HCT116 (cell line): ENCODE measurements at regions not wholly inside any gene's neighbourhood (a gene's known extent, or its start where the extent isn't known, plus 50 kb on each side); places are given as distances from the start of the nearest gene placed in this dataset.

Source experiments
- ATAC-seq: fragments of 200-7000 bp; cut with Tn5 transposase; 2 replicates; pipeline ENCODE4 v1.9.1; 2020; ENCODE audit warnings: mild to moderate bottlenecking, moderate library complexity
- BruUV-seq: library from RNA; stranded (reverse); fragments of 400-500 nt; replicated peaks from 2 replicates; lab custom pipeline; 2021; lab: Mats Ljungman, UMichigan
- CTCF ChIA-PET: fragments of 300-600 bp; sonication (Branson Sonifier 250); formaldehyde crosslinking; loops from one replicate; lab custom pipeline; 2021; ENCODE audit warnings: antibody characterized with exemption; lab: Charles Lee
- POLR2A ChIA-PET: fragments of 300-600, 350-600 bp; sonication (Branson Sonifier 250); formaldehyde crosslinking; loops from one replicate; lab custom pipeline; 2021; ENCODE audit warnings: antibody characterized with exemption; lab: Charles Lee
- RAD21 ChIA-PET, 2 experiments: fragments of 300-600 bp; sonication (Branson Sonifier 250); formaldehyde crosslinking; loops; one replicate each; lab custom pipeline; 2023; ENCODE audit warnings: low total read pairs in 2 of 2; ENCODE audit not compliant: uncharacterized antibody in 2 of 2, unreplicated experiment in 2 of 2, low non-redundant PET in 1 of 2; lab: Charles Lee
- DNase-seq: peaks from one replicate; pipeline ENCODE4 v3.0.0-alpha.2; 2010; ENCODE audit warnings: low read depth, low spot score
- H2AFZ ChIP-seq: fragments of 200-600 bp; shearing (Covaris generic), sonication (generic); 2 replicates; pipeline ENCODE4 v1.6.1; 2017; ENCODE audit warnings: low read depth, mixed run types, mixed read lengths, antibody characterized with exemption, low read length; ENCODE audit not compliant: poor library complexity, severe bottlenecking
- H3K27ac ChIP-seq: 2 replicates; pipeline ENCODE4 v1.5.1; 2012; ENCODE audit warnings: low read depth, low read length
- H3K27me3 ChIP-seq: fragments of 200-600 bp; sonication (generic); 2 replicates; pipeline ENCODE4 v1.6.1; 2016; ENCODE audit warnings: mixed run types, low read length, mixed read lengths; ENCODE audit not compliant: insufficient read depth
- H3K36me3 ChIP-seq, 2 experiments: fragments of 200-500 bp in 1 of 2; fragments of 200-600 bp in 1 of 2; sonication (Bioruptor generic) in 1 of 2; sonication (generic) in 1 of 2; 2 replicates each; pipeline versions ENCODE4 v1.5.1 to v1.6.1; 2014 to 2016; ENCODE audit warnings: low read length in 2 of 2, inconsistent platforms in 1 of 2, mixed read lengths in 1 of 2, mixed run types in 1 of 2; ENCODE audit not compliant: insufficient read depth in 2 of 2, control insufficient read depth in 1 of 2
- H3K4me1 ChIP-seq, 2 experiments: fragments of 200-600 bp in 1 of 2; sonication (generic) in 1 of 2; 2 replicates each; pipeline versions ENCODE4 v1.5.1 to v1.6.1; 2012 to 2017; ENCODE audit warnings: low read length in 2 of 2, inconsistent platforms in 1 of 2, mild to moderate bottlenecking in 1 of 2, mixed read lengths in 1 of 2, mixed run types in 1 of 2, moderate library complexity in 1 of 2; ENCODE audit not compliant: insufficient read depth in 2 of 2, control insufficient read depth in 1 of 2
- H3K4me2 ChIP-seq: fragments of 200-600 bp; sonication (generic); 2 replicates; pipeline ENCODE4 v1.6.1; 2017; ENCODE audit warnings: mixed run types, low read length, mixed read lengths
- H3K4me3 ChIP-seq, 2 experiments: fragments of 200-600 bp in 1 of 2; sonication (generic) in 1 of 2; replicated peaks in 1 of 2; 2 replicates each; pipeline ENCODE4 v1.5.1; 2011 to 2016; ENCODE audit warnings: low read length in 2 of 2, control low read depth in 1 of 2, low read depth in 1 of 2, mild to moderate bottlenecking in 1 of 2, mixed read lengths in 1 of 2, mixed run types in 1 of 2
- H3K79me2 ChIP-seq: fragments of 200-600 bp; sonication (generic); 2 replicates; pipeline ENCODE4 v1.6.1; 2017; ENCODE audit warnings: mild to moderate bottlenecking, mixed run types, low read length, moderate library complexity, mixed read lengths; ENCODE audit not compliant: insufficient read depth
- H3K9ac ChIP-seq: fragments of 200-600 bp; sonication (generic); 2 replicates; pipeline ENCODE4 v1.6.1; 2016; ENCODE audit warnings: low read length, mixed read lengths
- H3K9me2 ChIP-seq: fragments of 200-600 bp; sonication (generic), shearing (Covaris generic); 2 replicates; pipeline ENCODE4 v1.6.1; 2017; ENCODE audit warnings: mixed run types, mild to moderate bottlenecking, moderate library complexity; ENCODE audit not compliant: insufficient read depth
- H3K9me3 ChIP-seq, 2 experiments: fragments of 200-500 bp in 1 of 2; fragments of 200-600 bp in 1 of 2; sonication (Bioruptor generic) in 1 of 2; sonication (generic) in 1 of 2; 2 replicates each; pipeline ENCODE4 v1.6.1; 2014 to 2017; ENCODE audit warnings: low read length in 2 of 2, mixed read lengths in 2 of 2, inconsistent platforms in 1 of 2, low read depth in 1 of 2, mild to moderate bottlenecking in 1 of 2, mixed run types in 1 of 2, moderate library complexity in 1 of 2; ENCODE audit not compliant: control insufficient read depth in 1 of 2, insufficient read depth in 1 of 2
- H4K20me1 ChIP-seq: fragments of 200-600 bp; sonication (generic), shearing (Covaris generic); 2 replicates; pipeline ENCODE4 v1.6.1; 2017; ENCODE audit warnings: mixed run types, mild to moderate bottlenecking, moderate library complexity; ENCODE audit not compliant: insufficient read depth
- CBX3 ChIP-seq: IDR thresholded peaks from 2 replicates; pipeline ENCODE4 v1.6.1; 2012; ENCODE audit warnings: low read depth
- CEBPB ChIP-seq: IDR thresholded peaks from 2 replicates; pipeline ENCODE4 v1.6.1; 2012; ENCODE audit warnings: low read depth
- EGR1 ChIP-seq: IDR thresholded peaks from 2 replicates; pipeline ENCODE4 v1.6.1; 2012; ENCODE audit warnings: low read depth
- ELF1 ChIP-seq: IDR thresholded peaks from 2 replicates; pipeline ENCODE4 v1.6.1; 2012; ENCODE audit warnings: low read depth, borderline replicate concordance
- EZH2 ChIP-seq: fragments of 200-600 bp; sonication (generic); IDR thresholded peaks from 2 replicates; pipeline ENCODE4 v1.6.1; 2017; ENCODE audit warnings: antibody characterized with exemption, mixed run types
- FOSL1 ChIP-seq: IDR thresholded peaks from 2 replicates; pipeline ENCODE4 v1.6.1; 2012; ENCODE audit warnings: low read depth
- JUND ChIP-seq: IDR thresholded peaks from 2 replicates; pipeline ENCODE4 v1.6.1; 2012
- POLR2A ChIP-seq: IDR thresholded peaks from 2 replicates; pipeline ENCODE4 v1.7.0; 2011; ENCODE audit warnings: borderline replicate concordance; ENCODE audit not compliant: insufficient read depth, insufficient read length; ENCODE audit errors: extremely low read depth
- POLR2AphosphoS5 ChIP-seq: IDR thresholded peaks from 2 replicates; pipeline ENCODE4 v1.6.1; 2011; ENCODE audit warnings: mild to moderate bottlenecking, low read depth, low read length, moderate library complexity
- RAD21 ChIP-seq: IDR thresholded peaks from 2 replicates; pipeline ENCODE4 v1.6.1; 2012; ENCODE audit warnings: low read depth, mild to moderate bottlenecking
- SIN3A ChIP-seq: IDR thresholded peaks from 2 replicates; pipeline ENCODE4 v1.6.1; 2012; ENCODE audit warnings: low read depth
- SP1 ChIP-seq: IDR thresholded peaks from 2 replicates; pipeline ENCODE4 v1.6.1; 2012; ENCODE audit warnings: low read depth
- SRF ChIP-seq: IDR thresholded peaks from 2 replicates; pipeline ENCODE4 v1.6.1; 2012; ENCODE audit warnings: low read depth
- TCF7L2 ChIP-seq: IDR thresholded peaks from 2 replicates; pipeline ENCODE4 v1.7.0; 2011; ENCODE audit warnings: borderline replicate concordance, inconsistent platforms; ENCODE audit not compliant: insufficient read depth, insufficient read length; ENCODE audit errors: extremely low read depth
- YY1 ChIP-seq: IDR thresholded peaks from 2 replicates; pipeline ENCODE4 v1.6.1; 2011; ENCODE audit warnings: low read length, low read depth, moderate library complexity, mild to moderate bottlenecking; ENCODE audit not compliant: insufficient replicate concordance; ENCODE audit errors: extremely low read depth
- ZFX ChIP-seq: fragments of 450-650 bp; IDR thresholded peaks from 2 replicates; pipeline ENCODE4 v1.6.1; 2017
- ZNF274 ChIP-seq: fragments of 200-500 bp; sonication (Bioruptor generic); IDR thresholded peaks from 2 replicates; pipeline ENCODE4 v1.6.1; 2014; ENCODE audit warnings: mild to moderate bottlenecking, low read depth, low read length, inconsistent platforms
- intact Hi-C: fragments of 100-400 bp; cut with micrococcal nuclease; formaldehyde crosslinking; loops from 2 replicates; pipeline ENCODE4 v1.10.0; 2022
- TF ChIP-seq, protein P1 (sequence below): IDR thresholded peaks from 2 replicates; pipeline ENCODE4 v1.6.1; 2012
- TF ChIP-seq, protein P2 (sequence below): IDR thresholded peaks from 2 replicates; pipeline ENCODE4 v1.6.1; 2011; ENCODE audit warnings: mild to moderate bottlenecking, low read length, moderate library complexity; ENCODE audit not compliant: insufficient replicate concordance; ENCODE audit errors: extremely low read depth

DNA sequence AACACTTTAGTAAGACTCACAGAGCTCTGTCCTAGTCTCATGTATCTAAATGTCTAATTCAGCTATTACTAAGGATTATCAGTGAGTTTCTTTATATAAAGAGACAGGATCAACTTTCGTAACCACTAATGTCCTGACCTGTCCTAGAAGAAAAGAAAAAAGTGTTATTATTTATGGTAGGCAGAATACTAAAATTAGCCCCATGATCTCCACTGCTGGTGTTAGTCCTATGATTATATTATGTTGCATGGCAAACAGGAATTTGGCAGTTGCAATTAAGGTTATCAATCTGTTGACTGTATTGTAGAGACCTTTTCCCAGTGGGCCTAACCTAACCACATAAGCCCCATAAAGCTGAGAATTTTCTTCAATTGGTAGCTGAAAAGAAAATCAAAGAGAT is 132.9 kb upstream of the DIO2 start:
- Histone ChIP-seq H3K4me2 (no peak overlapping the region), H3K9me2 (no peaks in the 10 kb centered on the region), H3K79me2 (no peaks in the 10 kb centered on the region), H3K4me1 (no peaks in the 10 kb centered on the region), H3K27me3 (no peaks in the 10 kb centered on the region; the same call in 1 of the 2 replicates), H3K4me3 (no peak overlapping the region), H2AFZ (no peak overlapping the region), H3K9ac (no peak overlapping the region), H4K20me1 (no peaks in the 10 kb centered on the region), H3K9me3 (no peaks in the 10 kb centered on the region), H3K36me3 (no peaks in the 10 kb centered on the region), H3K27ac (no peak overlapping the region)
- TF ChIP-seq POLR2AphosphoS5 (no peak), FOSL1 (no peak), EGR1 (no peak), CBX3 (no peak), POLR2A (no peak), YY1 (no peak)
- TF ChIP-seq, protein P1, sequence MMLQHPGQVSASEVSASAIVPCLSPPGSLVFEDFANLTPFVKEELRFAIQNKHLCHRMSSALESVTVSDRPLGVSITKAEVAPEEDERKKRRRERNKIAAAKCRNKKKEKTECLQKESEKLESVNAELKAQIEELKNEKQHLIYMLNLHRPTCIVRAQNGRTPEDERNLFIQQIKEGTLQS: no peak
- TF ChIP-seq, protein P2, sequence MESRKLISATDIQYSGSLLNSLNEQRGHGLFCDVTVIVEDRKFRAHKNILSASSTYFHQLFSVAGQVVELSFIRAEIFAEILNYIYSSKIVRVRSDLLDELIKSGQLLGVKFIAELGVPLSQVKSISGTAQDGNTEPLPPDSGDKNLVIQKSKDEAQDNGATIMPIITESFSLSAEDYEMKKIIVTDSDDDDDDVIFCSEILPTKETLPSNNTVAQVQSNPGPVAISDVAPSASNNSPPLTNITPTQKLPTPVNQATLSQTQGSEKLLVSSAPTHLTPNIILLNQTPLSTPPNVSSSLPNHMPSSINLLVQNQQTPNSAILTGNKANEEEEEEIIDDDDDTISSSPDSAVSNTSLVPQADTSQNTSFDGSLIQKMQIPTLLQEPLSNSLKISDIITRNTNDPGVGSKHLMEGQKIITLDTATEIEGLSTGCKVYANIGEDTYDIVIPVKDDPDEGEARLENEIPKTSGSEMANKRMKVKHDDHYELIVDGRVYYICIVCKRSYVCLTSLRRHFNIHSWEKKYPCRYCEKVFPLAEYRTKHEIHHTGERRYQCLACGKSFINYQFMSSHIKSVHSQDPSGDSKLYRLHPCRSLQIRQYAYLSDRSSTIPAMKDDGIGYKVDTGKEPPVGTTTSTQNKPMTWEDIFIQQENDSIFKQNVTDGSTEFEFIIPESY: no peak
- intact Hi-C loops: no loop called here
- ChIA-PET POLR2A (no interaction called here), CTCF (no interaction called here), RAD21 (no interaction called here)
- ATAC-seq (no peak), DNase-seq (no peak)
- no TSS peak for BruUV-seq

DNA sequence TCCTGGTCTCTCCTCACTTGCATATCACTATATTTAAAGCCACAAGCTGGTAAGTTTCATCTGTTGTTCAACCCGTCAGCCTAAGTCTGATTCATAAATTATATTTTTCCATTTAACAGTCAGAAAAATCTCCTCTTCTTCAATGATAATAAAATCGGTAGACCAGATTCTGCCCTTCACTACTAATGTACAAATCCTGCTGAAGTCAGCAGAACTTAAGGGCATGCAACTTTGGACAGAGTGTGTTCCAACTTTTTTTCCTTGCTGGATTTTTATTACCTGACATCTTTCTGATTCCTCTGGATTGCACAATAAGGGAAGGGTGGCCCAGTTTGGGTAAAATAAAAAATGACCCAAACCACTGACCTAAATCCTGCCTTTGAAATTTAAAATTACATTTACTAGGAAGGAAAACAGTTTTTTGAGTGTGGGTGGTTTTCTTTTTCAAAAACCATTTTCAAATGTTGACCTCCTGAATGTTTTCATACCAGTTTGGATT is 125.4 kb upstream of the DIO2 start:
- Histone ChIP-seq H3K4me1 (no peaks in the 10 kb centered on the region), H3K9me2 (no peaks in the 10 kb centered on the region), H3K4me3 (no peak overlapping the region), H3K9ac (no peak overlapping the region), H3K79me2 (no peaks in the 10 kb centered on the region), H4K20me1 (no peaks in the 10 kb centered on the region), H3K9me3 (no peaks in the 10 kb centered on the region), H3K27ac (no peak overlapping the region), H3K27me3 (no peaks in the 10 kb centered on the region), H2AFZ (no peak overlapping the region), H3K4me2 (no peak overlapping the region), H3K36me3 (no peaks in the 10 kb centered on the region)
- no TSS peak for BruUV-seq
- intact Hi-C loops: no loop called here
- no peak for DNase-seq
- ChIA-PET RAD21 (no interaction called here), POLR2A (no interaction called here), CTCF (no interaction called here)
- ATAC-seq: no peak
- TF ChIP-seq ZFX (no peak), TCF7L2 (no peak), SIN3A (no peak), EZH2 (no peak), POLR2AphosphoS5 (no peak), RAD21 (no peak), SP1 (no peak), JUND (no peak), CEBPB (no peak), SRF (no peak), ZNF274 (no peak), ELF1 (no peak)
